Left colon (tissue), 2 donors: ENCODE measurements at regions not wholly inside any gene's neighbourhood (a gene's known extent, or its start where the extent isn't known, plus 50 kb on each side); places are given as distances from the start of the nearest gene placed in this dataset.
"Not testable (repeated sequence)": the region's sequence is repeated elsewhere in the genome, so short reads cannot be mapped to it uniquely, and the experiment has no call there.

Experiments used
- ATAC-seq: fragments of 200-7000 bp; cut with Tn5 transposase; one replicate; pipeline ENCODE4 v1.9.1; 2020; ENCODE audit warnings: mild to moderate bottlenecking, moderate library complexity
- DNase-seq, 2 donors: peaks; one replicate each; pipeline ENCODE4 v3.0.0-alpha.2; 2020
- intact Hi-C, 2 donors: fragments of 100-400 bp; cut with DNase I in 1 of 2; cut with micrococcal nuclease in 1 of 2; formaldehyde crosslinking; loops; one replicate each; pipeline versions ENCODE4 v1.11.2 to v1.14.0; 2022; cut with DNase I, micrococcal nuclease
- donor health status: DM: no; HTN: no; CAD: no.
- donor health status: DM: yes; HTN: yes; CAD: no.

- intact Hi-C loops: no loop called here
- ATAC-seq (no peak), DNase-seq (no peak)
These were observed 114.0 kb downstream of the CYP26B1 start for GRCh38 chr2:72033636-72034035.

GRCh38 chr2:72032481-72033041, 115.1 kb downstream of the CYP26B1 start:
- intact Hi-C loops: no loop called here
- DNase-seq: no peak
- no peak for ATAC-seq

- intact Hi-C loops: no loop called here
- no peak for ATAC-seq
- DNase-seq: no peak
These were observed 116.1 kb downstream of the CYP26B1 start for GRCh38 chr2:72031346-72032110.

- DNase-seq (no peak), ATAC-seq (no peak)
- intact Hi-C loops: no loop called here
These were observed 118.7 kb downstream of the CYP26B1 start for GRCh38 chr2:72028996-72029395.

- no peak for ATAC-seq
- DNase-seq: no peak
- intact Hi-C loops: no loop called here
These were observed 119.2 kb downstream of the CYP26B1 start for GRCh38 chr2:72028351-72028995.

GRCh38 chr2:72027426-72028161, 120.1 kb downstream of the CYP26B1 start:
- no peak for DNase-seq

GRCh38 chr2:72026819-72027425, 120.7 kb downstream of the CYP26B1 start:
- DNase-seq (no peak), ATAC-seq (no peak)
- intact Hi-C loops: no loop called here

More at GRCh38 chr2:72027426-72028161, 120.1 kb downstream of the CYP26B1 start:
- ATAC-seq: no peak
- intact Hi-C loops: no loop called here

GRCh38 chr2:72024451-72025175, 123.0 kb downstream of the CYP26B1 start:
- ATAC-seq (no peak), DNase-seq (no peak)
- intact Hi-C loops: no loop called here

GRCh38 chr2:72023678-72024390, 123.8 kb downstream of the CYP26B1 start:
- DNase-seq (no peak), ATAC-seq (no peak)
- intact Hi-C loops: no loop called here

- intact Hi-C loops, DNase-seq, ATAC-seq: not testable (repeated sequence)
These were observed 126.3 kb downstream of the CYP26B1 start for GRCh38 chr2:72021371-72021770.

- ATAC-seq: no peak
- DNase-seq: no peak
- intact Hi-C loops: no loop called here
These were observed 132.4 kb downstream of the CYP26B1 start for GRCh38 chr2:72015266-72015665.

- ATAC-seq (no peak), DNase-seq (no peak)
- intact Hi-C loops: no loop called here
These were observed 132.8 kb downstream of the CYP26B1 start for GRCh38 chr2:72014831-72015230.

GRCh38 chr2:72013726-72014125, 133.9 kb downstream of the CYP26B1 start:
- ATAC-seq (no peak), DNase-seq (no peak)
- intact Hi-C loops: no loop called here

- no peak for ATAC-seq
- intact Hi-C loops: no loop called here
- no peak for DNase-seq
These were observed 134.6 kb downstream of the CYP26B1 start for GRCh38 chr2:72012886-72013574.

- no peak for DNase-seq
- ATAC-seq: no peak
- intact Hi-C loops: no loop called here
These were observed 135.9 kb downstream of the CYP26B1 start for GRCh38 chr2:72011791-72012190.

- DNase-seq (no peak), ATAC-seq (no peak)
- intact Hi-C loops: no loop called here
These were observed 136.3 kb downstream of the CYP26B1 start for GRCh38 chr2:72011370-72011689.

- ATAC-seq: no peak
- intact Hi-C loops: no loop called here
- no peak for DNase-seq
These were observed 136.9 kb downstream of the CYP26B1 start for GRCh38 chr2:72010647-72011369.
